HepG2 (cell line): ENCODE measurements at regions not wholly inside any gene's neighbourhood (a gene's known extent, or its start where the extent isn't known, plus 50 kb on each side); places are given as distances from the start of the nearest gene placed in this dataset.

Source experiments
- ATAC-seq: fragments of 200-7000 bp; cut with Tn5 transposase; 3 replicates; pipeline ENCODE4 v1.9.1; 2020; ENCODE audit warnings: mild to moderate bottlenecking, moderate library complexity
- BruUV-seq: library from RNA; stranded (reverse); fragments of 400-500 nt; replicated peaks from 2 replicates; lab custom pipeline; 2021; lab: Mats Ljungman, UMichigan
- CTCF ChIA-PET: fragments of 300-600 bp; formaldehyde crosslinking; extraction: SDS; loops from one replicate; lab custom pipeline; 2021; ENCODE audit warnings: low total read pairs, inconsistent platforms, low intra/inter-chr PET ratio; lab: Yijun Ruan, JAX
- POLR2A ChIA-PET: fragments of 350-600 bp; sonication (Branson Sonifier 250); formaldehyde crosslinking; loops from one replicate; lab custom pipeline; 2020; ENCODE audit warnings: antibody characterized with exemption, inconsistent platforms; lab: Yijun Ruan, JAX
- DNase-seq: peaks from one replicate; pipeline ENCODE4 v3.0.0-alpha.2; 2015; ENCODE audit warnings: low spot score
- FAIRE-seq: peaks from 3 replicates; lab custom pipeline; 2011; peaks lifted over from hg19 to GRCh38; lab: Jason Lieb, UNC
- H2AFZ ChIP-seq: one replicate; pipeline ENCODE4 v1.6.1; 2011; ENCODE audit warnings: low read length, inconsistent platforms
- H3K27ac ChIP-seq: fragments of 300-600 bp; 3 replicates; pipeline ENCODE4 v1.8.0; 2011; ENCODE audit warnings: mixed run types, mild to moderate bottlenecking, mixed read lengths, low read length, inconsistent platforms; ENCODE audit not compliant: insufficient read depth; ENCODE audit errors: extremely low read length
- H3K27me3 ChIP-seq, 2 experiments: fragments of 200-600 bp in 1 of 2; 2 replicates in 1 of 2; 3 replicates in 1 of 2; pipeline versions ENCODE4 v1.6.0 to v1.8.0; 2011; ENCODE audit warnings: low read length in 2 of 2, mild to moderate bottlenecking in 2 of 2, moderate library complexity in 2 of 2, inconsistent platforms in 1 of 2; ENCODE audit not compliant: insufficient read depth in 2 of 2, control insufficient read depth in 1 of 2
- H3K36me3 ChIP-seq, 2 experiments: fragments of 200-600 bp in 1 of 2; replicated peaks in 1 of 2; 2 replicates in 1 of 2; 3 replicates in 1 of 2; pipeline versions ENCODE4 v1.5.1 to v1.8.0; 2011; ENCODE audit warnings: low read length in 2 of 2, inconsistent platforms in 1 of 2; ENCODE audit not compliant: insufficient read depth in 2 of 2, control insufficient read depth in 1 of 2
- H3K4me1 ChIP-seq: 2 replicates; pipeline ENCODE4 v1.5.1; 2012; ENCODE audit warnings: low read length, inconsistent platforms; ENCODE audit not compliant: insufficient read depth
- H3K4me2 ChIP-seq: 2 replicates; pipeline ENCODE4 v1.6.0; 2011; ENCODE audit warnings: low read depth, low read length, inconsistent platforms
- H3K4me3 ChIP-seq, 3 experiments: fragments of 200-600 bp in 1 of 3; sonication (generic), shearing (Covaris generic) in 1 of 3; replicated peaks in 1 of 3; 2 replicates each; pipeline ENCODE4 v1.5.1; 2011 to 2016; ENCODE audit warnings: low read length in 3 of 3, inconsistent platforms in 2 of 3, low read depth in 2 of 3, mild to moderate bottlenecking in 2 of 3, control low read depth in 1 of 3, mixed read lengths in 1 of 3; ENCODE audit not compliant: insufficient read depth in 1 of 3
- H3K79me2 ChIP-seq: one replicate; pipeline ENCODE4 v1.6.1; 2011; ENCODE audit warnings: low read length, inconsistent platforms; ENCODE audit not compliant: insufficient read depth
- H3K9ac ChIP-seq: 2 replicates; pipeline ENCODE4 v1.6.0; 2011; ENCODE audit warnings: mild to moderate bottlenecking, low read depth, low read length, inconsistent platforms; ENCODE audit not compliant: insufficient read depth
- H3K9me3 ChIP-seq: 2 replicates; pipeline ENCODE4 v1.5.1; 2012; ENCODE audit warnings: mild to moderate bottlenecking, low read length
- H4K20me1 ChIP-seq: 2 replicates; pipeline ENCODE4 v1.6.0; 2011; ENCODE audit warnings: inconsistent platforms, mild to moderate bottlenecking, low read length, moderate library complexity; ENCODE audit not compliant: insufficient read depth
- BHLHE40 ChIP-seq: IDR thresholded peaks from 2 replicates; pipeline ENCODE4 v1.6.1; 2011; ENCODE audit warnings: low read length, improper control_type of control experiment
- FOSL2 ChIP-seq: sonication (generic); formaldehyde crosslinking; IDR thresholded peaks from 2 replicates; pipeline ENCODE4 v1.4.0; 2020; ENCODE audit warnings: missing genetic modification reagents
- HDAC2 ChIP-seq: sonication (generic); formaldehyde crosslinking; IDR thresholded peaks from 2 replicates; pipeline ENCODE4 v1.4.0; 2020; ENCODE audit warnings: missing genetic modification reagents
- SSRP1 ChIP-seq: IDR thresholded peaks from 2 replicates; pipeline ENCODE4 v1.6.1; 2016; ENCODE audit warnings: control low read depth
- YEATS2 ChIP-seq: sonication (generic); formaldehyde crosslinking; IDR thresholded peaks from 2 replicates; pipeline ENCODE4 v1.4.0; 2020; ENCODE audit warnings: missing genetic modification reagents, borderline replicate concordance
- ZBTB21 ChIP-seq: sonication (generic); formaldehyde crosslinking; IDR thresholded peaks from 2 replicates; pipeline ENCODE4 v1.4.0; 2020; ENCODE audit warnings: missing genetic modification reagents
- ZNF770 ChIP-seq: sonication (generic); formaldehyde crosslinking; IDR thresholded peaks from 2 replicates; pipeline ENCODE4 v1.5.0; 2020; ENCODE audit warnings: mild to moderate bottlenecking, missing genetic modification reagents
- WGBS: methylation state at CpG from one replicate; pipeline ENCODE4 v1.1.6; 2017; ENCODE audit warnings: low lambda C conversion rate; 5-methylcytosine and 5-hydroxymethylcytosine counted together
- in situ Hi-C: cut with HindIII; loops from 2 replicates; pipeline ENCODE4 v1.10.0; 2017; ENCODE audit warnings: low pct_unique_long_range_greater_than_20kb; ENCODE audit not compliant: extremely low pct_ligation_motif_present
- intact Hi-C: fragments of 100-400 bp; cut with micrococcal nuclease; formaldehyde crosslinking; loops from one replicate; pipeline ENCODE4 v1.10.0; 2022; ENCODE audit not compliant: unreplicated experiment

- TF ChIP-seq BHLHE40 = peak; percentile 20; the same call in 1 of the 2 replicates
- TF ChIP-seq FOSL2 = peak; percentile 77
Measured at GRCh38 chr5:173454736-173455598, 126.8 kb upstream of the STC2 start (continued).

DNA sequence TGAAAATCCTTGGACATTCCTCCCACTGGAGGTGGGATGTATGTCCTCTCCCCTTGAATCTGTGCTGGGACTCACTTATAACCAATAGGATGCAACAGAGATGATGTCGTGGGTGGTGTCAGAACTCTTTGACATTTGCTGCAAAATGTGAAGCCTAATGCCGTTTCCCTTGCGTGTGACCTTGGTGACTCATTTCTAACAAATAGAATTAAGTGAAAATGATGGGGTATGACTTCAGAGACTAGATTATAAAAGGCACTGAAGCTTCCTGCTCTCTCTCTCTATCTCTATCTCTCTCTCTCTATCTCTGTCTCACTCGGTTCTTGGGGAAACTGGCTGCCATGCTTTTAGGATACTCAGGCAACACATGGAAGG lies 126.1 kb upstream of the STC2 start:
- no peaks in the 10 kb centered on the region; a peak in 1 of 5 replicates for H3K27me3 ChIP-seq
- H3K4me2 ChIP-seq = no peak overlapping the region
- no peak for TF ChIP-seq ZNF770 (CRISPR knock-in tag)
- TF ChIP-seq YEATS2 = no peak
- no peak for TF ChIP-seq SSRP1 (CRISPR knock-in tag)
- 0 out of 2 replicates have a peak, but pooled peaks have one; percentile 30 for TF ChIP-seq FOSL2
- peak; percentile 56; the same call in 1 of the 2 replicates for TF ChIP-seq ZBTB21 (CRISPR knock-in tag)
- no peak for TF ChIP-seq HDAC2
- no peaks in the 10 kb centered on the region for H3K79me2 ChIP-seq
- H3K36me3 ChIP-seq = no peaks in the 10 kb centered on the region
- intact Hi-C loops (loop anchor here (10.0 kb wide), 1 partner anchor 120 kb away; no protein-coding TSS in a partner anchor), in situ Hi-C loops (no loop called here)
- BruUV-seq = no TSS peak
- POLR2A ChIA-PET = no interaction called here
- DNase-seq (peak; percentile 39), ATAC-seq (no peak), FAIRE-seq (no peak)
- WGBS = 6% methylated on average over 4 of the region's 4 CpGs
- no peak overlapping the region for H3K4me3 ChIP-seq
- CTCF ChIA-PET = no interaction called here
- H3K27ac ChIP-seq = no peak overlapping the region
- H2AFZ ChIP-seq = no peak overlapping the region
- no peaks in the 10 kb centered on the region for H3K9me3 ChIP-seq
- H3K9ac ChIP-seq = no peak overlapping the region
- no peaks in the 10 kb centered on the region for H4K20me1 ChIP-seq
- H3K4me1 ChIP-seq = no peaks in the 10 kb centered on the region
